Lung (tissue), 11 donors: ENCODE measurements at regions not wholly inside any gene's neighbourhood (a gene's known extent, or its start where the extent isn't known, plus 50 kb on each side); places are given as distances from the start of the nearest gene placed in this dataset.
A peak's percentile ranks its signal among the peaks of the same experiment; 100 is the strongest.

Experiments used
- ATAC-seq: fragments of 200-7000 bp; cut with Tn5 transposase; one replicate; pipeline ENCODE4 v1.9.1; 2020; ENCODE audit warnings: moderate number of reproducible peaks; ENCODE audit not compliant: insufficient read depth, low FRiP score
- DNase-seq, 3 donors: peaks; one replicate each; pipeline ENCODE4 v3.0.0-alpha.2; 2013 to 2017
- H3K27ac ChIP-seq, 2 donors: one replicate each; pipeline ENCODE4 v1.5.1; 2013; ENCODE audit warnings: mild to moderate bottlenecking in 2 of 2, moderate library complexity in 2 of 2, control low read depth in 1 of 2, inconsistent platforms in 1 of 2, low read depth in 1 of 2, low read length in 1 of 2
- H3K27me3 ChIP-seq, 3 donors: one replicate each; pipeline ENCODE4 v1.5.1; 2013; ENCODE audit warnings: low read length in 2 of 3; ENCODE audit not compliant: control insufficient read depth in 3 of 3, insufficient read depth in 3 of 3
- H3K36me3 ChIP-seq, 4 donors: one replicate each; pipeline ENCODE4 v1.5.1; 2013; ENCODE audit warnings: low read length in 4 of 4, mild to moderate bottlenecking in 1 of 4, moderate library complexity in 1 of 4; ENCODE audit not compliant: control insufficient read depth in 4 of 4, insufficient read depth in 4 of 4
- H3K4me1 ChIP-seq, 5 donors: one replicate each; pipeline ENCODE4 v1.5.1; 2013; ENCODE audit warnings: low read length in 5 of 5, mild to moderate bottlenecking in 2 of 5, moderate library complexity in 1 of 5; ENCODE audit not compliant: control insufficient read depth in 5 of 5, insufficient read depth in 5 of 5
- H3K4me3 ChIP-seq: one replicate; pipeline ENCODE4 v1.5.1; 2013; ENCODE audit warnings: mild to moderate bottlenecking, control low read depth, moderate library complexity
- H3K9ac ChIP-seq, 2 donors: one replicate each; pipeline ENCODE4 v1.5.1; 2013; ENCODE audit warnings: low read length in 2 of 2, control low read depth in 1 of 2; ENCODE audit not compliant: insufficient read depth in 1 of 2
- H3K9me3 ChIP-seq, 4 donors: one replicate each; pipeline ENCODE4 v1.5.1; 2013; ENCODE audit warnings: low read length in 3 of 4, mild to moderate bottlenecking in 1 of 4, moderate library complexity in 1 of 4; ENCODE audit not compliant: control insufficient read depth in 4 of 4, insufficient read depth in 3 of 4
- WGBS, 2 donors: extraction: QIAGEN DNeasy Blood & Tissue Kit; methylation state at CpG; one replicate each; pipeline ENCODE4 v1.1.7; 2013; 5-methylcytosine and 5-hydroxymethylcytosine counted together
- TF ChIP-seq, protein P1 (sequence below): IDR thresholded peaks from 2 replicates; pipeline ENCODE4 v1.5.1; 2012; ENCODE audit warnings: mild to moderate bottlenecking; ENCODE audit errors: control extremely low read depth, extremely low read depth
- donor health status: control.
- donor health status: control.
- donor health status: Bipolar disorder and iron deficiency.
- donor health status: healthy.
- donor health status: DM: yes; HTN: yes; CAD: no.

DNA sequence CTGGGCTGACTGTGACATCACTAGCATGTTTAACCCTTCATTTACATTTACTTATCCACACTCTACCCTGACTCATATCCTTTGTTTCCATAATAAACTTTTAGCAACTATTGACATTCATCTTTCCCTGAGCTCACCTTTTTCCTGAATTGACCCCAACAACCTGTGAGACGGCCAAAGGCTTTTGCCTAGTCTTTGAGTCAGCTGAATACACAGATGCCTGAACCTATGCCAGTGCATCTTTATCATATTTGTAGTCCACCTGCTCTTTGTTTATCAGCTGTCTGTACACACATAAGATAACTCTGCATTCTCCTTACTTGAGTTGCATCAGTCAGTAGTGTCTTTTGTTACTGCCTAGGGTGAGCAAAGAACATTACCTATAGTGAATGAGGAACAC lies 128.5 kb upstream of the HMHB1 start:
- 89 to 94% methylated on average over 1 of the region's 1 CpG for WGBS, 2 donors
- TF ChIP-seq, protein P1, sequence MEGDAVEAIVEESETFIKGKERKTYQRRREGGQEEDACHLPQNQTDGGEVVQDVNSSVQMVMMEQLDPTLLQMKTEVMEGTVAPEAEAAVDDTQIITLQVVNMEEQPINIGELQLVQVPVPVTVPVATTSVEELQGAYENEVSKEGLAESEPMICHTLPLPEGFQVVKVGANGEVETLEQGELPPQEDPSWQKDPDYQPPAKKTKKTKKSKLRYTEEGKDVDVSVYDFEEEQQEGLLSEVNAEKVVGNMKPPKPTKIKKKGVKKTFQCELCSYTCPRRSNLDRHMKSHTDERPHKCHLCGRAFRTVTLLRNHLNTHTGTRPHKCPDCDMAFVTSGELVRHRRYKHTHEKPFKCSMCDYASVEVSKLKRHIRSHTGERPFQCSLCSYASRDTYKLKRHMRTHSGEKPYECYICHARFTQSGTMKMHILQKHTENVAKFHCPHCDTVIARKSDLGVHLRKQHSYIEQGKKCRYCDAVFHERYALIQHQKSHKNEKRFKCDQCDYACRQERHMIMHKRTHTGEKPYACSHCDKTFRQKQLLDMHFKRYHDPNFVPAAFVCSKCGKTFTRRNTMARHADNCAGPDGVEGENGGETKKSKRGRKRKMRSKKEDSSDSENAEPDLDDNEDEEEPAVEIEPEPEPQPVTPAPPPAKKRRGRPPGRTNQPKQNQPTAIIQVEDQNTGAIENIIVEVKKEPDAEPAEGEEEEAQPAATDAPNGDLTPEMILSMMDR = no peak
- H3K4me3 ChIP-seq = no peak overlapping the region
- DNase-seq = no peak
- no peak overlapping the region for H3K9ac ChIP-seq
- no peaks in the 10 kb centered on the region for H3K27me3 ChIP-seq
- no peaks in the 10 kb centered on the region for H3K36me3 ChIP-seq
- ATAC-seq = no peak
- H3K27ac ChIP-seq = no peak overlapping the region
- H3K9me3 ChIP-seq = no peaks in the 10 kb centered on the region
- H3K4me1 ChIP-seq = peaks cover 0 to 19% (median 0%) of the 10 kb centered on the region in 5 donors

DNA sequence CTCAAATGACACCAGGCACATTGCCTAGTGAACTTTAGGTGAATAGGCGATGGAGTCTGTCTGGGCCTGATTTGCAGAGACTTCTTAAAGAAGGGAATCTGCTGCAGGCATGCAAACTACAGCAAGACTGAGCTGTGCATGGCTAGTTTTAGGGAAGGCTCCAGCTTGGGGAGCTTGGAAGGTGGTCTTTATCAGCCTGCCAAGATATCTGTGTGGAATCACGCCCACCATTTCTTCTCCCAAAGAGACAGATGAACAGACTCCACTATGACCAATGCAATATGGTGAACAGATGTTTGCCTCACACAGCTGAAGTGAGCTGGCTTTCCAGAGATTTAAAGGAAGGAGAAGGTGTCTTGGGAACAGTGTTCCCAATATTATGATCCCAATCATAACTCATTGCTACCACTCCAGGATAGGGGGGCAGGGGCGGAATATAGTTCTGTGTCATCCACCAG lies 129.0 kb upstream of the HMHB1 start:
- H3K27ac ChIP-seq = no peak overlapping the region
- H3K27me3 ChIP-seq = no peaks in the 10 kb centered on the region
- TF ChIP-seq, protein P1 = no peak
- H3K9me3 ChIP-seq = no peaks in the 10 kb centered on the region
- H3K36me3 ChIP-seq = no peaks in the 10 kb centered on the region
- ATAC-seq (no peak), DNase-seq (peak; percentile 64 to 88 (median 83))
- no peak overlapping the region for H3K4me3 ChIP-seq
- peaks cover 0 to 19% (median 0%) of the 10 kb centered on the region in 5 donors for H3K4me1 ChIP-seq
- 72 to 73% methylated on average over 3 of the region's 3 CpGs for WGBS, 2 donors
- H3K9ac ChIP-seq = no peak overlapping the region

DNA sequence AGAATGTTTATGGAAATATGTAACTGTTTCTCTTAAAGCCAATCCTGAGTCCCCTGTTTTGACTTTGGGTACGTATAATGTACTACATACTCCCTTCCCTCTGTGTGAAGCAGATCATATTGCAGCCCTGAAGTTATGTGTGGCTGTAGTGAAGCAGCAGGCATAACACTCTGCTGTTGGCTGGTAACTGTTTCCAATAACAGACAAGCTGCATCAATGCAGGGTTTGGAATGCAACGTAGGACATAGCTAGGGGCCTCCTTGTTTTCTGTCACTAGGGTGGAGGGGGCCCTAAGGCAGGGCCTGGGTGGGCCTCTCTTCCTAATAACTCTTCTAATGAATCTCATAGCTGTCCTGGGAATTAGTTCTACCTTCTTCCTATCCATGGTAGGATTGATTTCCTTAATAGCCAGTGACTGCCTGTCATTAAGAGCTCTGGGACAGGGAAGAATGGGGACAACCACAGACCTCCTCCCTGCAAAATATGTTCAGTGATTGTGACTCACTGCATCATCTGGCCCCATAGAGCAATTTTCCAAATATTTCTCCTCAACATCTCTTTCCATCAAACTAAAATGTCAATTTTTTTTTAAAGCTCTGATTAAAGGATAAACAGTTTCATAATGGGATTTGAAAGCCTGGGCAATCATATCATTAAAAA lies 129.6 kb upstream of the HMHB1 start:
- H3K36me3 ChIP-seq = no peaks in the 10 kb centered on the region
- peaks cover 0 to 19% (median under 1%) of the 10 kb centered on the region in 5 donors for H3K4me1 ChIP-seq
- H3K9me3 ChIP-seq = no peaks in the 10 kb centered on the region
- no peak overlapping the region for H3K9ac ChIP-seq
- TF ChIP-seq, protein P1 = no peak
- 71 to 72% methylated on average over 2 of the region's 2 CpGs for WGBS, 2 donors
- no peak overlapping the region for H3K27ac ChIP-seq
- no peak overlapping the region for H3K4me3 ChIP-seq
- no peaks in the 10 kb centered on the region for H3K27me3 ChIP-seq
- DNase-seq = peak; percentile 82 to 93 (median 90)
- no peak for ATAC-seq
